ENCODE measurements at regions not wholly inside any gene's neighbourhood (a gene's known extent, or its start where the extent isn't known, plus 50 kb on each side); places are given as distances from the start of the nearest gene placed in this dataset.

- TF ChIP-seq POLR2A (IDR thresholded peaks at IDR 0.05) (no peak), CTCF (IDR thresholded peaks at IDR 0.05) (no peak)
- no peaks in the 10 kb centered on the region for H3K27me3 ChIP-seq
- intact Hi-C loops (cut with DNase I) = no loop called here
- H3K27ac ChIP-seq = no peak overlapping the region
- H3K36me3 ChIP-seq = no peaks in the 10 kb centered on the region
- no peaks in the 10 kb centered on the region for H3K4me1 ChIP-seq
- WGBS, 2 donors = 50 to 54% methylated on average over 11 of the region's 11 CpGs
- no peaks in the 10 kb centered on the region for H3K9me3 ChIP-seq
- no peak overlapping the region for H3K4me3 ChIP-seq (replicated peaks in 1 of 3)
- peak in 1 of 2 donors; percentile 1 for DNase-seq
Observed at GRCh38 chr5:166083183-166083959, 2208.1 kb upstream of the WWC1 start.

- Histone ChIP-seq H3K27me3 (no peaks in the 10 kb centered on the region), H3K27ac (no peak overlapping the region), H3K36me3 (no peaks in the 10 kb centered on the region), H3K9me3 (no peaks in the 10 kb centered on the region), H3K4me1 (no peaks in the 10 kb centered on the region), H3K4me3 (replicated peaks in 1 of 3) (no peak overlapping the region)
- intact Hi-C loops (cut with DNase I) = no loop called here
- no peak for DNase-seq
- no peak for TF ChIP-seq POLR2A (IDR thresholded peaks at IDR 0.05)
- no peak for TF ChIP-seq CTCF (IDR thresholded peaks at IDR 0.05)
- 84% methylated on average over 2 of the region's 2 CpGs for WGBS, 2 donors
Observed at GRCh38 chr5:166086568-166086967, 2204.9 kb upstream of the WWC1 start.

GRCh38 chr5:166088389-166089039 is 2202.9 kb upstream of the WWC1 start:
- WGBS, 2 donors = 21 to 22% methylated on average over 3 of the region's 3 CpGs
- Histone ChIP-seq H3K27ac (no peak overlapping the region), H3K9me3 (no peaks in the 10 kb centered on the region), H3K4me1 (no peaks in the 10 kb centered on the region), H3K4me3 (replicated peaks in 1 of 3) (no peak overlapping the region), H3K36me3 (no peaks in the 10 kb centered on the region), H3K27me3 (no peaks in the 10 kb centered on the region)
- TF ChIP-seq POLR2A (IDR thresholded peaks at IDR 0.05) = no peak
- TF ChIP-seq CTCF (IDR thresholded peaks at IDR 0.05) = no peak
- intact Hi-C loops (cut with DNase I) = no loop called here
- no peak for DNase-seq

- 90 to 100% methylated on average over 1 of the region's 1 CpG for WGBS, 2 donors
- Histone ChIP-seq H3K27ac (no peak overlapping the region), H3K27me3 (no peaks in the 10 kb centered on the region), H3K36me3 (no peaks in the 10 kb centered on the region), H3K4me1 (no peaks in the 10 kb centered on the region), H3K4me3 (replicated peaks in 1 of 3) (no peak overlapping the region), H3K9me3 (no peaks in the 10 kb centered on the region)
- TF ChIP-seq POLR2A (IDR thresholded peaks at IDR 0.05) (no peak), CTCF (IDR thresholded peaks at IDR 0.05) (no peak)
- intact Hi-C loops (cut with DNase I) = no loop called here
- DNase-seq = no peak
Observed at GRCh38 chr5:166091931-166092330, 2199.5 kb upstream of the WWC1 start.

- TF ChIP-seq POLR2A (IDR thresholded peaks at IDR 0.05) (no peak), CTCF (IDR thresholded peaks at IDR 0.05) (no peak)
- H3K4me1 ChIP-seq = no peaks in the 10 kb centered on the region
- no peaks in the 10 kb centered on the region for H3K27me3 ChIP-seq
- no peak overlapping the region for H3K4me3 ChIP-seq (replicated peaks in 1 of 3)
- no peak for DNase-seq
- intact Hi-C loops (cut with DNase I) = no loop called here
- no peaks in the 10 kb centered on the region for H3K36me3 ChIP-seq
- H3K27ac ChIP-seq = no peak overlapping the region
- H3K9me3 ChIP-seq = no peaks in the 10 kb centered on the region
- WGBS, 2 donors = 82 to 87% methylated on average over 4 of the region's 4 CpGs
Observed at GRCh38 chr5:166093312-166093711, 2198.1 kb upstream of the WWC1 start.

All from thyroid gland (tissue), 4 donors.